Esophagus muscularis mucosa (tissue), 4 donors: ENCODE measurements at regions not wholly inside any gene's neighbourhood (a gene's known extent, or its start where the extent isn't known, plus 50 kb on each side); places are given as distances from the start of the nearest gene placed in this dataset.

ENCODE experiments used
- DNase-seq: peaks from one replicate; pipeline ENCODE4 v3.0.0-alpha.2; 2017; ENCODE audit errors: extremely low spot score
- H3K27ac ChIP-seq, 4 donors: fragments of 200-600 bp; sonication (generic); replicated peaks in 1 of 4; 1 replicate in 3 of 4; 2 replicates in 1 of 4; pipeline ENCODE4 v1.5.1; 2016 to 2019; ENCODE audit warnings: mild to moderate bottlenecking in 1 of 4
- H3K27me3 ChIP-seq, 4 donors: fragments of 200-600 bp; sonication (generic); one replicate each; pipeline versions ENCODE4 v1.5.1 to v1.6.0; 2016 to 2019
- H3K36me3 ChIP-seq, 4 donors: fragments of 200-600 bp; sonication (generic); one replicate each; pipeline ENCODE4 v1.5.1; 2016 to 2019
- H3K4me1 ChIP-seq, 4 donors: fragments of 200-600 bp; sonication (generic); one replicate each; pipeline ENCODE4 v1.5.1; 2016 to 2019
- H3K4me3 ChIP-seq, 4 donors: fragments of 200-600 bp; sonication (generic); 1 replicate in 2 of 4; 2 replicates in 2 of 4; pipeline ENCODE4 v1.5.1; 2016 to 2019; ENCODE audit warnings: mild to moderate bottlenecking in 4 of 4, moderate library complexity in 1 of 4
- H3K9me3 ChIP-seq, 4 donors: fragments of 200-600 bp; sonication (generic); 1 replicate in 3 of 4; 2 replicates in 1 of 4; pipeline ENCODE4 v1.5.1; 2016 to 2019
- EP300 ChIP-seq: sonication (generic); formaldehyde crosslinking; IDR thresholded peaks from one replicate; pipeline ENCODE4 v1.6.1; 2017; ENCODE audit warnings: antibody characterized with exemption
- POLR2A ChIP-seq: fragments of 450-650 bp; IDR thresholded peaks from one replicate; pipeline ENCODE4 v1.6.1; 2017; ENCODE audit warnings: antibody characterized with exemption, moderate library complexity, mild to moderate bottlenecking, low read depth
- POLR2AphosphoS5 ChIP-seq, 2 donors: sonication (generic); formaldehyde crosslinking; IDR thresholded peaks; one replicate each; pipeline ENCODE4 v1.6.1; 2017; ENCODE audit warnings: antibody characterized with exemption in 2 of 2
- WGBS: methylation state at CpG from one replicate; pipeline ENCODE4 v1.1.5; 2018; 5-methylcytosine and 5-hydroxymethylcytosine counted together
- intact Hi-C: fragments of 100-400 bp; cut with DNase I; formaldehyde crosslinking; loops from one replicate; pipeline ENCODE4 v1.15.1; 2023
- TF ChIP-seq, protein P1 (sequence below), 3 experiments: fragments of 200-600 bp in 2 of 3; fragments of 450-650 bp in 1 of 3; sonication (generic) in 2 of 3; IDR thresholded peaks; one replicate each; pipeline ENCODE4 v1.5.1; 2017 to 2019; ENCODE audit warnings: antibody characterized with exemption in 3 of 3, mild to moderate bottlenecking in 2 of 3, moderate library complexity in 1 of 3

DNA sequence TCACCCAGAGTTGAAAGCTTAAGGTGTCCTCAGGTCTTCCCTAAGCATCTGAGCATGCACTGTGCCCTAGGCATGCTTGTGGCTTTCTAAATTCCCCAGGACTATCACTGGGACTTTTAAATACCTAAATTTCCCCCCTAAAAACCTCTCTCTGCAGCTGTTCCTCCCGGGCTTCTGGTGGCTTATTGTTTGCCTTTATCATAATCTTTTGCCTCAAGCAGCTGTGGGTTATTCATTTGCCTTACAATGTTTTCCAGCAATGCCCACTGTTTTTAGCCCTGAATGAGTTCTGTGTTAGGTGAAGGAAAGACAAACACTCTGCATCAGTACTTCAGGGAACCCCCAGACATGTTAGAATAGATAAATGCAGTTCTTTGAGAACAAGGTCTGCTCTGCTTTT lies 455.0 kb downstream of the ZIC3 start:
- intact Hi-C loops: no loop called here
- H3K27ac ChIP-seq: no peak overlapping the region
- no peak for TF ChIP-seq EP300
- TF ChIP-seq, protein P1, sequence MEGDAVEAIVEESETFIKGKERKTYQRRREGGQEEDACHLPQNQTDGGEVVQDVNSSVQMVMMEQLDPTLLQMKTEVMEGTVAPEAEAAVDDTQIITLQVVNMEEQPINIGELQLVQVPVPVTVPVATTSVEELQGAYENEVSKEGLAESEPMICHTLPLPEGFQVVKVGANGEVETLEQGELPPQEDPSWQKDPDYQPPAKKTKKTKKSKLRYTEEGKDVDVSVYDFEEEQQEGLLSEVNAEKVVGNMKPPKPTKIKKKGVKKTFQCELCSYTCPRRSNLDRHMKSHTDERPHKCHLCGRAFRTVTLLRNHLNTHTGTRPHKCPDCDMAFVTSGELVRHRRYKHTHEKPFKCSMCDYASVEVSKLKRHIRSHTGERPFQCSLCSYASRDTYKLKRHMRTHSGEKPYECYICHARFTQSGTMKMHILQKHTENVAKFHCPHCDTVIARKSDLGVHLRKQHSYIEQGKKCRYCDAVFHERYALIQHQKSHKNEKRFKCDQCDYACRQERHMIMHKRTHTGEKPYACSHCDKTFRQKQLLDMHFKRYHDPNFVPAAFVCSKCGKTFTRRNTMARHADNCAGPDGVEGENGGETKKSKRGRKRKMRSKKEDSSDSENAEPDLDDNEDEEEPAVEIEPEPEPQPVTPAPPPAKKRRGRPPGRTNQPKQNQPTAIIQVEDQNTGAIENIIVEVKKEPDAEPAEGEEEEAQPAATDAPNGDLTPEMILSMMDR (IDR thresholded peaks at IDR 0.05): no peak
- TF ChIP-seq POLR2AphosphoS5 (IDR thresholded peaks at IDR 0.05): no peak
- no peak for TF ChIP-seq POLR2A
- no peak overlapping the region for H3K4me3 ChIP-seq
- no peak for DNase-seq
- 17% methylated on average over 1 of the region's 1 CpG for WGBS
- H3K27me3 ChIP-seq: no peaks in the 10 kb centered on the region
- no peaks in the 10 kb centered on the region for H3K4me1 ChIP-seq
- H3K36me3 ChIP-seq: no peaks in the 10 kb centered on the region
- no peaks in the 10 kb centered on the region for H3K9me3 ChIP-seq

DNA sequence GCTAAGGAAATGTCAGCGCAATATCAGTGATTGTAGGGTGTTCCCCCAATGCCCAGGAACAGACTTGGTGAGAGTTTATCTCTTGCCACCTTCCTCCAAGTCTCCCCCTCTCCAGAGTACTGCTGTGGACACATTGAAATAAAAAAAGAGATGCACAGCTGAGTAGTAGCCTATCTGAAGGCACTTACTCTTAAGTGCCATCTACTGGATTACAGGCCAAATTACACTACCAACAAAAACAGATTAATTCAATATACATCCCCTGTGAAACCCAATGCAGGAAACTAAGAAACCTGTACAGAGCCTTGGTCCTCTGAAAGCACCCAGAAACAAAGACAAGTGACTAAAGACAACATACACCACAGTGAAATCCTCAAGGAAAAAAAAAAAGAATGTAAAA lies 460.3 kb downstream of the ZIC3 start:
- Histone ChIP-seq H3K4me1 (no peaks in the 10 kb centered on the region), H3K4me3 (no peak overlapping the region), H3K36me3 (no peaks in the 10 kb centered on the region), H3K9me3 (no peaks in the 10 kb centered on the region), H3K27ac (no peak overlapping the region), H3K27me3 (no peaks in the 10 kb centered on the region)
- DNase-seq: no peak
- TF ChIP-seq POLR2AphosphoS5 (IDR thresholded peaks at IDR 0.05): no peak
- no peak for TF ChIP-seq POLR2A
- TF ChIP-seq, protein P1 (IDR thresholded peaks at IDR 0.05): peak; percentile 40 to 44 (median 41)
- WGBS: 64% methylated on average over 1 of the region's 1 CpG
- intact Hi-C loops: no loop called here

DNA sequence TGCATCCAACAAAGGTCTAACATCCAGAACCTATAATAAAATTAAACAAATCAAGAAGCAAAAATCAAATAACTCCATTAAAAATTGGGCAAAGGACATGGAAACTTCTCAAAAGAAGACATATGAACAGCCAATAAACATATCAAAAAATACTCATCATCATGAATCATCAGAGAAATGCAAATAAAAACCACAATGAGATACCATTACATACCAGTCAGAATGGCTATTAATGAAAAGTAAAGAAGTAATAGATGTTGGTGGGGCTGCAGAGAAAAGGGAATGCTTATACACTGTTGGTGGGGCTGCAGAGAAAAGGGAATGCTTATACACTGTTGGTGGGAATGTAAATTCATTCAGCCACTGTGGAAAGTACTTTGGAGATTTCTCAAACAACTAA lies 465.8 kb downstream of the ZIC3 start:
- DNase-seq: no peak
- TF ChIP-seq POLR2A: no peak
- TF ChIP-seq EP300: no peak

DNA sequence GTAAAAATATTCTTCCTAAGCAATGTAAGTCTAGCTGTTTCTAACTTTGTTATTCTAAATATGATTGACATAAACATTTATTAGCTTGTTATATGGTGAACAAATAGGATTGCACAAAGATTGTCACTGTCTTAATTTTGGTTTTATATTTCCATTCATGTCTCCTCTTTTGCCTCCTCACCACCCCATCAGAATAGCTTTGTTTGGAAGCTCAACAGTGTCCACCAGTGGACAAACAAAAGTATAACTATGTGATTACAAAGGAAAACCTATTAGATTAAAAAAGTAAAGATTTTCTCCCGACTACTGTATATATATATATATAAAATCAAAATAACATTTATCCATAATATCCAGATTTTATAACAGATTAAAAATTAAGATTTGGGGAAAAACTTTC lies 468.2 kb downstream of the ZIC3 start:
- no peak overlapping the region for H3K4me3 ChIP-seq
- 36% methylated on average over 1 of the region's 1 CpG for WGBS
- no peaks in the 10 kb centered on the region for H3K9me3 ChIP-seq
- H3K4me1 ChIP-seq: no peaks in the 10 kb centered on the region
- H3K27ac ChIP-seq: no peak overlapping the region
- no peaks in the 10 kb centered on the region for H3K27me3 ChIP-seq
- H3K36me3 ChIP-seq: no peaks in the 10 kb centered on the region
- intact Hi-C loops: no loop called here
- TF ChIP-seq EP300: no peak
- TF ChIP-seq, protein P1 (IDR thresholded peaks at IDR 0.05): peak in 1 of 3 experiments; percentile 13
- no peak for DNase-seq

More for the DNA sequence above, 465.8 kb downstream of the ZIC3 start:
- Histone ChIP-seq H3K36me3 (no peaks in the 10 kb centered on the region), H3K27me3 (no peaks in the 10 kb centered on the region), H3K4me1 (no peaks in the 10 kb centered on the region), H3K27ac (no peak overlapping the region), H3K9me3 (no peaks in the 10 kb centered on the region), H3K4me3 (no peak overlapping the region)
- intact Hi-C loops: no loop called here

DNA sequence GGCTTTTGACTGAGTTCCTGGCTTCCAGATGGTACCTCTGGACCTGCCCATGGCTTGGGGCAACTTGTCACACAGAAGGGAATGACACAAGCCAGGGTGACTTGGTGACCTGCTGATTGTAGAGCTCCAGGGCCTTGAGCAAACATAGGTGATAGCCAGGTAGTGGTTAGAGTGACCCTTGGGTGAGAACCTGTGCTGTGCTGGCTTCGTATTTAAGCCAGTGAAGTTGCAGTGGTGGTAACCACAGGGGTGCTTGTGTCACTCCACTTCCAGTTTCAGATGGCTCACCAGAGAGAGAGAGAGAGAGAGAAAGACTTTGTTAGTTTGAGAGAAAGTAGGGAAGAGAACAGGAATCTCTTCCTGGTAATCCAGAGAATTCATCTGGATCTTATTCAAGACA lies 471.6 kb downstream of the ZIC3 start:
- Histone ChIP-seq H3K4me1 (no peaks in the 10 kb centered on the region), H3K4me3 (no peak overlapping the region), H3K27me3 (no peaks in the 10 kb centered on the region), H3K36me3 (no peaks in the 10 kb centered on the region), H3K27ac (no peak overlapping the region), H3K9me3 (peaks cover 0 to 9% (median 0%) of the 10 kb centered on the region in 4 donors)
- no peak for TF ChIP-seq POLR2A
- TF ChIP-seq, protein P1 (IDR thresholded peaks at IDR 0.05): no peak
- no peak for TF ChIP-seq POLR2AphosphoS5 (IDR thresholded peaks at IDR 0.05)
- no peak for TF ChIP-seq EP300
- intact Hi-C loops: no loop called here
- 50% methylated on average over 1 of the region's 1 CpG for WGBS
- DNase-seq: no peak
